ENCODE measurements at regions not wholly inside any gene's neighbourhood (a gene's known extent, or its start where the extent isn't known, plus 50 kb on each side); places are given as distances from the start of the nearest gene placed in this dataset.
"Not testable (repeated sequence)": the region's sequence is repeated elsewhere in the genome, so short reads cannot be mapped to it uniquely, and the experiment has no call there.

- H3K4me1 ChIP-seq (ENCODE audit: insufficient read depth, low read length), result no peaks in the 10 kb centered on the region
These were observed 394.8 kb downstream of the DCDC2C start for GRCh38 chr2:4098137-4098536.

GRCh38 chr2:4101936-4102335, 398.6 kb downstream of the DCDC2C start:
- Histone ChIP-seq H3K4me1 (ENCODE audit: insufficient read depth, low read length) (no peaks in the 10 kb centered on the region), H3K9me3 (ENCODE audit: control insufficient read depth, insufficient read depth, low read length) (no peaks in the 10 kb centered on the region), H3K36me3 (ENCODE audit: insufficient read depth, low read length) (no peaks in the 10 kb centered on the region), H3K9ac (ENCODE audit: low read depth, low read length) (no peak overlapping the region)

More at GRCh38 chr2:4098137-4098536, 394.8 kb downstream of the DCDC2C start:
- Histone ChIP-seq H3K9ac (ENCODE audit: low read depth, low read length) (no peak overlapping the region), H3K9me3 (ENCODE audit: control insufficient read depth, insufficient read depth, low read length) (no peaks in the 10 kb centered on the region), H3K36me3 (ENCODE audit: insufficient read depth, low read length) (no peaks in the 10 kb centered on the region)

GRCh38 chr2:4107179-4107578, 403.8 kb downstream of the DCDC2C start:
- no peaks in the 10 kb centered on the region for H3K4me1 ChIP-seq (ENCODE audit: insufficient read depth, low read length)
- no peaks in the 10 kb centered on the region for H3K36me3 ChIP-seq (ENCODE audit: insufficient read depth, low read length)
- peaks cover 5% of the 10 kb centered on the region; the same call in 1 of the 2 replicates for H3K9me3 ChIP-seq (ENCODE audit: control insufficient read depth, insufficient read depth, low read length)
- H3K9ac ChIP-seq (ENCODE audit: low read depth, low read length), result no peak overlapping the region

GRCh38 chr2:4110273-4110672, 406.9 kb downstream of the DCDC2C start:
- no peak overlapping the region for H3K9ac ChIP-seq (ENCODE audit: low read depth, low read length)
- H3K36me3 ChIP-seq (ENCODE audit: insufficient read depth, low read length), result no peaks in the 10 kb centered on the region
- H3K9me3 ChIP-seq (ENCODE audit: control insufficient read depth, insufficient read depth, low read length), result peaks cover 5% of the 10 kb centered on the region; the same call in 1 of the 2 replicates
- H3K4me1 ChIP-seq (ENCODE audit: insufficient read depth, low read length), result no peaks in the 10 kb centered on the region

DNA sequence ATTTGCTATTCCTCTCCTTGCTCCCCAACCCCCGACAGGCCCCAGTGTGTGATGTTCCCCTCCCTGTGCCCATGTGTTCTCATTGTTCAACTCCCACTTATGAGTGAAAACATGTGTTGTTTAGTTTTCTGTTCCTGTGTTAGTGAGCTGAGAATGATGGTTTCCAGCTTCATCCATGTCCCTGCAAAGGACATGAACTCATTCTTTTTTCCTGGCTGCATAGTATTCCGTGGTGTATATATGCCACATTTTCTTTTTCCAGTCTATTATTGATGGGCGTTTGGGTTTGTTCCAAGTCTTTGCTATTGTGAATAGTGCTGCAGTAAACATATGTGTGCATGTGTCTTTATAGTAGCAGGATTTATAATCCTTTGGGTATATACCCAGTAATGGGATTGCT, 412.1 kb downstream of the DCDC2C start:
- not testable (repeated sequence) for H3K4me1 ChIP-seq (ENCODE audit: insufficient read depth, low read length); H3K9ac ChIP-seq (ENCODE audit: low read depth, low read length); H3K36me3 ChIP-seq (ENCODE audit: insufficient read depth, low read length); H3K9me3 ChIP-seq (ENCODE audit: control insufficient read depth, insufficient read depth, low read length)

GRCh38 chr2:4122726-4123125, 419.4 kb downstream of the DCDC2C start:
- no peaks in the 10 kb centered on the region for H3K36me3 ChIP-seq (ENCODE audit: insufficient read depth, low read length)
- H3K9ac ChIP-seq (ENCODE audit: low read depth, low read length), result no peak overlapping the region
- no peaks in the 10 kb centered on the region; the same call in 1 of the 2 replicates for H3K9me3 ChIP-seq (ENCODE audit: control insufficient read depth, insufficient read depth, low read length)
- no peaks in the 10 kb centered on the region for H3K4me1 ChIP-seq (ENCODE audit: insufficient read depth, low read length)

- Histone ChIP-seq H3K9ac (ENCODE audit: low read depth, low read length) (no peak overlapping the region), H3K9me3 (ENCODE audit: control insufficient read depth, insufficient read depth, low read length) (peaks cover 4% of the 10 kb centered on the region; the same call in 1 of the 2 replicates), H3K36me3 (ENCODE audit: insufficient read depth, low read length) (no peaks in the 10 kb centered on the region), H3K4me1 (ENCODE audit: insufficient read depth, low read length) (no peaks in the 10 kb centered on the region)
These were observed 427.3 kb downstream of the DCDC2C start for GRCh38 chr2:4130651-4131050.

DNA sequence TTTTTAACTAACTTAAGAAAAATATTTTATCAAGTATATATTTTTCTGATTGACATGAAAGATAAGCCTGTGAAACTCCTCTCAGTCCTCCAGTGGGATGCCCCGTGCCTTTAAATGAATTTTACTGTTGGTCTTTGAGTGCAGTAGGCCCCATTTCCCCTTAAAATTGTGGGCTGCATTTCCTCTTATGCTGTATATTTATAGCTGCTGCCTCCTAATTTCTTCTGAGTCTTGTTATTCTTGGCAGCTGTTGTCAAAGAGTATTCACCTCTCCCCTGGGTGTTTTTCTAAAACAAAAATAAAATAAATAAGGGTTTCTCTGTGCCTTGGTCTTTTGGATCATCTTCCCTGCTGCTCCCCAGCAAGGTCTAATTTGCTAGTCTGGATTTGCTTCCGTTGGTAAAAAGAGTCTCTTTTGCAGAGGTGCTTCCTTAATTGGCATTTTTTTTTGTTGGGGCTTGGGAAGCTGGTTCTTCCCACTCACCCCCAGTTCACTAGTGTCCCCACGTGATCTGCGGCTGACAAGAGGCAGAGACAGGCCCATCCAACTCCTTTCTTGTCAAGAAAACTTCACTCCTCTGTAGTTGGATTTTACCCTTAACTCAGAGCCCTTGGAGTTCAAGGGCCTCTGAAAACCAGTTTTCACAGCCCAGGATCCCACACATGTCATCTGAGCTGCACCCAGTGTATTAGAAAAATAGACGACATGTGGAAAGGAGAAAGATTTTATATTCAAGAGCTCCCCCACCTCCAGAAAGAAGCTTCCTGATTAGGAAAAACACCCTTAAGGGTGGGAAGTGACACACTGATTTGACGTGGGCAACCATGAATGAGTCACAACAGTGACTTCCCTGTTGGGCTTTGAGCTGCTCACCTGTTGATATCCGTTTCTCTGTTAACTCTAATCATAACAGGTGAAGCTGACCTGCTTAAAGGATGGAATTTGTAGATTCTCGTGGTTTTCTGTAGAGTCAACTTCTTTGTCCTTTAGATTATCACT, 431.5 kb downstream of the DCDC2C start:
- Histone ChIP-seq H3K4me1 (ENCODE audit: insufficient read depth, low read length) (no peaks in the 10 kb centered on the region), H3K36me3 (ENCODE audit: insufficient read depth, low read length) (no peaks in the 10 kb centered on the region), H3K9me3 (ENCODE audit: control insufficient read depth, insufficient read depth, low read length) (peaks cover 4% of the 10 kb centered on the region; the same call in 1 of the 2 replicates), H3K9ac (ENCODE audit: low read depth, low read length) (no peak overlapping the region)

- Histone ChIP-seq H3K9ac (ENCODE audit: low read depth, low read length) (no peak overlapping the region), H3K4me1 (ENCODE audit: insufficient read depth, low read length) (no peaks in the 10 kb centered on the region), H3K9me3 (ENCODE audit: control insufficient read depth, insufficient read depth, low read length) (no peaks in the 10 kb centered on the region), H3K36me3 (ENCODE audit: insufficient read depth, low read length) (no peaks in the 10 kb centered on the region)
These were observed 432.4 kb downstream of the DCDC2C start for GRCh38 chr2:4135765-4136164.

DNA sequence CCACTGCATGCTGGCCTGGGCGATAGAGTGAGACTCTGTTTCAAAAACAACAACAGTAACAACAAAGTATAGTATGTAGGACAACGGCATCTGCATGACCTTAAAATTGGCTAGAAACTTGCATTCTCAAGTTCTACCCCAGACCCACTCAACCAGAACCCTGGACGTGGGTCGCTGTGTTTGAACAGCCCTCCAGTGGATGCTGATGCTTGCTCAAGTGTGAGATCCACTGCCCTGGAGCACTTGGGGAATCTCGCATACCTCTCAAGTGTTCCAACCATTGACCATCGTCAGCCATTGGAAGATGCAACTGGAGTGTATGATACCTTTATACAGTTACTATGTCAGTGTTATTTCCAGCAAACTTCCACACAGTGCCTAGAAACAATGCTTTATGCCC, 435.9 kb downstream of the DCDC2C start:
- H3K9me3 ChIP-seq (ENCODE audit: control insufficient read depth, insufficient read depth, low read length), result no peaks in the 10 kb centered on the region
- H3K36me3 ChIP-seq (ENCODE audit: insufficient read depth, low read length), result no peaks in the 10 kb centered on the region
- no peaks in the 10 kb centered on the region for H3K4me1 ChIP-seq (ENCODE audit: insufficient read depth, low read length)
- no peak overlapping the region for H3K9ac ChIP-seq (ENCODE audit: low read depth, low read length)

- H3K9me3 ChIP-seq (ENCODE audit: control insufficient read depth, insufficient read depth, low read length), result no peaks in the 10 kb centered on the region
- H3K9ac ChIP-seq (ENCODE audit: low read depth, low read length), result no peak overlapping the region
- no peaks in the 10 kb centered on the region for H3K4me1 ChIP-seq (ENCODE audit: insufficient read depth, low read length)
- no peaks in the 10 kb centered on the region for H3K36me3 ChIP-seq (ENCODE audit: insufficient read depth, low read length)
These were observed 436.4 kb downstream of the DCDC2C start for GRCh38 chr2:4139731-4140130.

DNA sequence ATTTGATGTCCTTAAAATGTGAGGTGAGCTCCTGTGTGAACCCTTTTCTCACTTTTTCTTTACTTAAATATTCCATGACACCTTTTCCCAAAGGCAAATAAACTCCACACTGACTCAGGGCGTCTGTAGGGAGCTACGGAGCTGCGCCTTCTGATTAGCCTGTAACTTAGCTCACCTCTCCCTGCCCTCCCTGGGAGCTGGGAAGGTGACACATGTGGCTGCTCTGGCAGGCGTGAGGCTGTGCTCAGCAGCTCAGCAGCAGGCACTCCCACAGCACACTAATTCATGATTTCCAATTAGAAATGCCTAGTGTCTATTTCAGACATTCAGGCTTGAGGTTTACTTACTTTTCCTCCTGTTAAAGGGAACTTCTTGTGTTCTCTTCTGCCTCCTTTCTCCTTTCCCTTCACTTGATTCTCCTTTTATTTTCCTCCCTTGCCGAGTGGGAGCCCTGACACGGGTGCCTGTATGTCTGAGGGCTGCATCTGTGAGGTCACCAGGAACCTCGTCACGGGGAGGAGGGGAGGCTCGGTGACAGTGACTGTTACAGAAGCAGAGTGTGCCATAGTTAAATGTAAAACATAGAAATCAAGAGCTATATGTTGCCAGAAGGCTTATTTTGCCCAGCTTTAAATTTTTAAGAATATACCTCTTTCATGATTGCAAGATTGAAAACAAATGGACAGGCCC, 437.1 kb downstream of the DCDC2C start:
- no peaks in the 10 kb centered on the region for H3K4me1 ChIP-seq (ENCODE audit: insufficient read depth, low read length)
- H3K36me3 ChIP-seq (ENCODE audit: insufficient read depth, low read length), result no peaks in the 10 kb centered on the region
- H3K9ac ChIP-seq (ENCODE audit: low read depth, low read length), result no peak overlapping the region
- no peaks in the 10 kb centered on the region for H3K9me3 ChIP-seq (ENCODE audit: control insufficient read depth, insufficient read depth, low read length)

- Histone ChIP-seq H3K36me3 (ENCODE audit: insufficient read depth, low read length) (no peaks in the 10 kb centered on the region), H3K9ac (ENCODE audit: low read depth, low read length) (no peak overlapping the region), H3K4me1 (ENCODE audit: insufficient read depth, low read length) (no peaks in the 10 kb centered on the region), H3K9me3 (ENCODE audit: control insufficient read depth, insufficient read depth, low read length) (no peaks in the 10 kb centered on the region)
These were observed 441.4 kb downstream of the DCDC2C start for GRCh38 chr2:4144731-4145130.

- Histone ChIP-seq H3K36me3 (ENCODE audit: insufficient read depth, low read length) (no peaks in the 10 kb centered on the region), H3K4me1 (ENCODE audit: insufficient read depth, low read length) (no peaks in the 10 kb centered on the region), H3K9me3 (ENCODE audit: control insufficient read depth, insufficient read depth, low read length) (no peaks in the 10 kb centered on the region), H3K9ac (ENCODE audit: low read depth, low read length) (no peak overlapping the region)
These were observed 448.1 kb downstream of the DCDC2C start for GRCh38 chr2:4151521-4151920.

DNA sequence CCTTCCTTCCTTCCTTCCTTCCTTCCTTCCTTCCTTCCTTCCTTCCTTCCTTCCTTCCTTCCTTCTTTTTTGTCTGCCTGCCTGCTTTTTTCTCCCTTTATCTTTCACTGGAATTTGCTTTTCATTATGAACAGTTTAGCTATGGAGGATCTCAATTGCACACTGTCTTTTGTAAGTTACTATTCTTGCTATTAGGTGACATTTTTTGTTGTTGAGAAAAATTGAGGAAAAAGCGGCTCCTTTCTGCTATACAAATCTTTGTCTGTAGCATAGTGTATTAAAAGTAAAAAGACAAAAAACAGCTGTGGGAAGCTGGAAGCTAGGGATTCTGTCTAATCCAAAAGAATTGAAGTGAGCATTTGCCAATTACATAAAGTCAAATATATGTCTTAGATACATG, 448.7 kb downstream of the DCDC2C start:
- no peaks in the 10 kb centered on the region for H3K36me3 ChIP-seq (ENCODE audit: insufficient read depth, low read length)
- no peaks in the 10 kb centered on the region for H3K4me1 ChIP-seq (ENCODE audit: insufficient read depth, low read length)
- no peaks in the 10 kb centered on the region for H3K9me3 ChIP-seq (ENCODE audit: control insufficient read depth, insufficient read depth, low read length)
- no peak overlapping the region for H3K9ac ChIP-seq (ENCODE audit: low read depth, low read length)

All from ES-I3 (cell line).